EH (cell line): ENCODE measurements at regions not wholly inside any gene's neighbourhood (a gene's known extent, or its start where the extent isn't known, plus 50 kb on each side); places are given as distances from the start of the nearest gene placed in this dataset.
A peak's percentile ranks its signal among the peaks of the same experiment; 100 is the strongest.
"Not testable (repeated sequence)": the region's sequence is repeated elsewhere in the genome, so short reads cannot be mapped to it uniquely, and the experiment has no call there.

Source experiments
- DNase-seq: peaks from one replicate; pipeline ENCODE4 v3.0.0-alpha.2; 2015; ENCODE audit warnings: low read depth

- DNase-seq = no peak
These were observed 393.9 kb upstream of the RGS6 start for GRCh38 chr14:71538288-71538687.

- peak; percentile 42 for DNase-seq
These were observed 393.1 kb upstream of the RGS6 start for GRCh38 chr14:71538938-71539649.

- no peak for DNase-seq
These were observed 392.5 kb upstream of the RGS6 start for GRCh38 chr14:71539650-71540285.

GRCh38 chr14:71541271-71541670, 391.0 kb upstream of the RGS6 start:
- no peak for DNase-seq

GRCh38 chr14:71541973-71542690, 390.1 kb upstream of the RGS6 start:
- no peak for DNase-seq

- no peak for DNase-seq
These were observed 382.7 kb upstream of the RGS6 start for GRCh38 chr14:71549421-71550050.

GRCh38 chr14:71550367-71550766, 381.9 kb upstream of the RGS6 start:
- DNase-seq = no peak

GRCh38 chr14:71551291-71551950, 380.8 kb upstream of the RGS6 start:
- DNase-seq = peak; percentile 88

- DNase-seq = no peak
These were observed 379.4 kb upstream of the RGS6 start for GRCh38 chr14:71552809-71553208.

- DNase-seq = no peak
These were observed 378.4 kb upstream of the RGS6 start for GRCh38 chr14:71553779-71554178.

- no peak for DNase-seq
These were observed 377.9 kb upstream of the RGS6 start for GRCh38 chr14:71554323-71554722.

GRCh38 chr14:71554959-71555612, 377.1 kb upstream of the RGS6 start:
- DNase-seq = no peak

- DNase-seq = peak; percentile 41
These were observed 376.3 kb upstream of the RGS6 start for GRCh38 chr14:71555654-71556559.

GRCh38 chr14:71556730-71557129, 375.5 kb upstream of the RGS6 start:
- no peak for DNase-seq

GRCh38 chr14:71557351-71557750, 374.9 kb upstream of the RGS6 start:
- DNase-seq = no peak

- not testable (repeated sequence) for DNase-seq
These were observed 373.3 kb upstream of the RGS6 start for GRCh38 chr14:71558943-71559342.

GRCh38 chr14:71560751-71561150, 371.5 kb upstream of the RGS6 start:
- no peak for DNase-seq

- DNase-seq = no peak
These were observed 368.6 kb upstream of the RGS6 start for GRCh38 chr14:71563492-71564153.

GRCh38 chr14:71566276-71566675, 366.0 kb upstream of the RGS6 start:
- no peak for DNase-seq
